H7 (cell line): ENCODE measurements at regions not wholly inside any gene's neighbourhood (a gene's known extent, or its start where the extent isn't known, plus 50 kb on each side); places are given as distances from the start of the nearest gene placed in this dataset.
"Not testable (repeated sequence)": the region's sequence is repeated elsewhere in the genome, so short reads cannot be mapped to it uniquely, and the experiment has no call there.

ENCODE experiments used
- DNase-seq: peaks from one replicate; pipeline ENCODE4 v3.0.0; 2012
- H3K27me3 ChIP-seq: 2 replicates; pipeline ENCODE4 v1.6.0; 2011; ENCODE audit warnings: mild to moderate bottlenecking, low read length; ENCODE audit not compliant: control insufficient read depth, insufficient read depth
- H3K36me3 ChIP-seq: replicated peaks from 2 replicates; pipeline ENCODE4 v1.5.1; 2011; ENCODE audit warnings: low read length; ENCODE audit not compliant: control insufficient read depth, insufficient read depth
- H3K4me3 ChIP-seq: 2 replicates; pipeline ENCODE4 v1.5.1; 2011; ENCODE audit warnings: low read depth, mild to moderate bottlenecking, control low read depth, low read length, moderate library complexity; ENCODE audit not compliant: insufficient read depth

DNA sequence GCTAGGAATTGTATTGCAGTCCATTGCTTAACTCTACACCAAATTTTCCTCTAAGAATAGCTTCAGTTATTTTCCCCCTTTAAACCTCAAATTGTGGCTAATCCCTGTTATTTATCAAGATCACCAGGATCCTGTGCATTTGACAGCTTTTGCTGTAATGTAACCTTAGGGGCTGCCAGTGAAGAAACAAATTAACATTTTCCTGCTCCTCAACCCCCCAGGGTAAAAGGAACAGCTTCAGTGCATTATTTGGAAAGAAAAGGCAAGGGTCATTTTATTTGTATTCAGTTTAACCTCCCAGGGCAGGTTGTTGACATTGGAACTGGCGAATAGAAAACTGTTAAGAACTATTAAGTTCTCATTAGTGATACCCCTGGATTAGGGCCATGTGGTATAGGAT lies 57.0 kb downstream of the PCDH20 start:
- Histone ChIP-seq H3K4me3 (no peak overlapping the region), H3K36me3 (no peaks in the 10 kb centered on the region), H3K27me3 (no peaks in the 10 kb centered on the region)
- no peak for DNase-seq

- H3K4me3 ChIP-seq = no peak overlapping the region
- no peaks in the 10 kb centered on the region for H3K36me3 ChIP-seq
- H3K27me3 ChIP-seq = no peaks in the 10 kb centered on the region
- no peak for DNase-seq
These were observed 65.3 kb downstream of the PCDH20 start for GRCh38 chr13:61350341-61350740.

DNA sequence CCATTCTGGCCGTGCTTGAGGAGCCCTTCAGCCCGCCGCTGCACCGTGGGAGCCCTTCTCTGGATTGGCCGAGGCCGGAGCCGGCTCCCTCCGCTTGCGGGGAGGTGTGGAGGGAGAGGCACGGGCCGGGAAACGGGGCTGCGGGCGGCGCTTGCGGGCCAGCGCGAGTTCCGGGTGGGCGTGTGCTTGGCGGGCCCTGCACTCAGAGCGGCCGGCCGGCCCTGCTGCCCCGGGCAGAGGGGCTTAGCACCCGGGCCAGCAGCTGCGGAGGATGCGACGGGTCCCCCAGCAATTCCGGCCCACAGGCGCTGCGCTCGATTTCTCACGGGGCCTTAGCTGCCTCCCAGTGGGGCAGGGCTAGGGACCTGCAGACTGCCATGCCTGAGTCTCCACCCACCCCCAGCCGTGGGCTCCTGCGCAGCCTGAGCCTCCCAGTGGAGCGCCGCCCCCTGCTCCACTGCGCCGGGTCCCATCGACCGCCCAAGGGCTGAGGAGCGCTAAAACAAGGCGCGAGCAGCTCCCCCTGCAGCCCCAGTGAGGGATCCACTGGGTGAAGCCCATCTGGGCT lies 76.5 kb downstream of the PCDH20 start:
- no peak for DNase-seq
- no peak overlapping the region for H3K4me3 ChIP-seq
- H3K36me3 ChIP-seq = no peaks in the 10 kb centered on the region
- no peaks in the 10 kb centered on the region for H3K27me3 ChIP-seq

- Histone ChIP-seq H3K27me3 (no peaks in the 10 kb centered on the region), H3K36me3 (no peaks in the 10 kb centered on the region), H3K4me3 (no peak overlapping the region)
- DNase-seq = peak; percentile 35
These were observed 99.0 kb downstream of the PCDH20 start for GRCh38 chr13:61316647-61317046.

GRCh38 chr13:61294467-61295191 lies 121.0 kb downstream of the PCDH20 start:
- H3K27me3 ChIP-seq = no peaks in the 10 kb centered on the region
- no peaks in the 10 kb centered on the region for H3K36me3 ChIP-seq
- no peak overlapping the region for H3K4me3 ChIP-seq
- no peak for DNase-seq

- DNase-seq = peak; percentile 9
- H3K4me3 ChIP-seq = no peak overlapping the region
- H3K36me3 ChIP-seq = no peaks in the 10 kb centered on the region
- no peaks in the 10 kb centered on the region for H3K27me3 ChIP-seq
These were observed 129.4 kb downstream of the PCDH20 start for GRCh38 chr13:61286148-61286745.

- no peaks in the 10 kb centered on the region for H3K27me3 ChIP-seq
- no peak overlapping the region for H3K4me3 ChIP-seq
- no peaks in the 10 kb centered on the region for H3K36me3 ChIP-seq
- no peak for DNase-seq
These were observed 137.9 kb downstream of the PCDH20 start for GRCh38 chr13:61277586-61278276.

GRCh38 chr13:61277088-61277487 lies 138.6 kb downstream of the PCDH20 start:
- no peaks in the 10 kb centered on the region for H3K36me3 ChIP-seq
- DNase-seq = no peak
- no peak overlapping the region for H3K4me3 ChIP-seq
- no peaks in the 10 kb centered on the region for H3K27me3 ChIP-seq

DNA sequence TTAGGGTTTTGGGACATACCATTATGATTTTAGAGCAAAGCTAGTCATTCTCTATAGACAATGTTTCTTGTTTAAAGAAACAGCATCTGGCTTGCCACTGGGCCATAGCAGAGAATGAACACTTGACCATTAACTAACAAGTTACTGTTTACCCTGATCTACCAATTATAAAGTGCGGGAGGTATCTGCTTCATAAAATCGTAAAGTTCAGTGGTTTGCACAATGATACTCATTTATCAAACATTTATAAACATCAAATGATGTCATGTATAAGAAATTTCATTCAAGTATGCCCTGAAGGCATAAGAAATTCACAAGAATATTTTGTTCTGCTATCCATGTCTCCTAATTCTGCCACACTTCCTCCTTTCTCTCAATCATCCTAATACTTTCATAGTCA lies 139.2 kb downstream of the PCDH20 start:
- Histone ChIP-seq H3K4me3 (no peak overlapping the region), H3K36me3 (no peaks in the 10 kb centered on the region), H3K27me3 (no peaks in the 10 kb centered on the region)
- DNase-seq = no peak

GRCh38 chr13:61275736-61276135 lies 139.9 kb downstream of the PCDH20 start:
- H3K4me3 ChIP-seq = no peak overlapping the region
- DNase-seq = no peak
- H3K36me3 ChIP-seq = no peaks in the 10 kb centered on the region
- H3K27me3 ChIP-seq = no peaks in the 10 kb centered on the region

DNA sequence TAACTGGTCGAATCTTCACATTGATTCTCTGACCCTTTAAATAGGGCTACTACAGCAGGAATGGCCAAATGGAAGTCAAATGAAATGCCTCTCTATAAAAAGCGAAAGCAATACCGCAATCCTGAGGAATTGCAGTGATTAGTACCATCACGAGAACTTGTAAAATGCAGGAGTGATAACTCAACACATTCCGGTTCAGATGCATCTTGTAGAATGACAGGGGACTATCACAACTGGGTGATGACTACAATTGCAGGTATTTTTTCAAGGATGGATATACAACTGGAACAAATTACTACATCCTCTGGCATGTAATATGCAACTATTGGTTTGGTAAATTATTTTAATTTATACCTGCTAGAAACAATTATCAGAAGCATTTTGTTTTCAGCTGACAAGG lies 140.4 kb downstream of the PCDH20 start:
- Histone ChIP-seq H3K4me3 (no peak overlapping the region), H3K36me3 (no peaks in the 10 kb centered on the region), H3K27me3 (no peaks in the 10 kb centered on the region)
- no peak for DNase-seq

- not testable (repeated sequence) for H3K4me3 ChIP-seq, H3K36me3 ChIP-seq, H3K27me3 ChIP-seq, DNase-seq
These were observed 148.8 kb downstream of the PCDH20 start for GRCh38 chr13:61266896-61267295.

GRCh38 chr13:61261746-61262472 lies 153.7 kb downstream of the PCDH20 start:
- no peaks in the 10 kb centered on the region for H3K36me3 ChIP-seq
- no peak for DNase-seq
- no peak overlapping the region for H3K4me3 ChIP-seq
- H3K27me3 ChIP-seq = no peaks in the 10 kb centered on the region

DNA sequence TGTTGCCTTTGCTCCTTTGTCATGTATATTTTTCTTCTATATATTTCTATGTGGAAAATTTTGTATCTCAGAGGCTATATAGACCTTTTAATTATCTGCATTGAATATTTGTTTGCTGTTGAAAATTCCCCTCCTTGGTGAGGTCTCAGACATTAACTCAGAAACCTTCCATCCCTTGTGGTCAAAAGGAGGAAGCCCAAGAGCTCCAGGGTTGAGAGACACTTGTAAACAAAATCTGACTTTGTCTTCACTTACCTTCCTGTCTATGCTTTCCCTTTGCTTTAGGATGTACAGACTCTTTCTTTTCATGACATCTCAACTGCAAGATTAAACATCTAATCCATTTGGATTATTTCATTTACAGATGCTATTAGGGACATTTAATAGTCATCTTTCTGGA lies 157.5 kb downstream of the PCDH20 start:
- Histone ChIP-seq H3K4me3 (no peak overlapping the region), H3K27me3 (no peaks in the 10 kb centered on the region), H3K36me3 (no peaks in the 10 kb centered on the region)
- no peak for DNase-seq
